H1 (cell line): ENCODE measurements at regions not wholly inside any gene's neighbourhood (a gene's known extent, or its start where the extent isn't known, plus 50 kb on each side); places are given as distances from the start of the nearest gene placed in this dataset.

ENCODE experiments used
- RXRA ChIP-seq: IDR thresholded peaks from 2 replicates; pipeline ENCODE4 v1.6.1; 2011; ENCODE audit warnings: low read depth, mild to moderate bottlenecking, low read length, moderate library complexity; ENCODE audit not compliant: insufficient read depth
- SP4 ChIP-seq: IDR thresholded peaks from 2 replicates; pipeline ENCODE4 v1.6.1; 2012; ENCODE audit warnings: low read length, inconsistent platforms

DNA sequence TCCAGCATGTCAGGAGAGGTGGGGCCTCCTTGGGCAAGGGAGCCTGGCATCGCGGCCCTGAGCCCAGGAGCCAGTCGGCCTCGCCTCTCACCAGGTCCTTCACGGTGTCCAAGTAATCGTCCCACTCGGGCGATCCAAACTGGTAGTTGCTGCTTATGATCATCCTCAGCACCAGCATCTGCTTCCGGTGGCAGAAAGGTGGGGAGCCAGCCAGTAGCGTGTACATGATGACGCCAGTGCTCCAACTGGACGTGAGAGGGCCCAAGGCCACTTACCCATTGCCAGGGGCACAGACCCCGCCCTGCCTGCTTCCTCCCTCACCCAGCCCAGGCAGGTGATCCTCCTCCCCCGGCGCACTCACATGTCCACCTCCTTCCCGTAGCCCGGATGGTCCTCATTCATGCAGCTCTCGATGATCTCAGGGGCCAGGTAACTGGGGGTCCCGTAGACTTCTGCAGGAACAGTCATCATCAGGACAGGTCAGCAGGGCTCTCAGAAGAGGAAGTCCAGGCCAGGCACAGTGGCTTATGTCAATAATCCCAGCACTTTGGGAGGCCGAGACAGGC, 214.7 kb downstream of the OR4C45 start (continued):
- TF ChIP-seq RXRA (no peak), SP4 (no peak)
